HG03521 (cell line): ENCODE measurements at regions not wholly inside any gene's neighbourhood (a gene's known extent, or its start where the extent isn't known, plus 50 kb on each side); places are given as distances from the start of the nearest gene placed in this dataset.

Source experiments
- ATAC-seq: cut with Tn5 transposase; IDR thresholded peaks from one replicate; pipeline ENCODE4 v1.9.1; 2021; ENCODE audit warnings: mild to moderate bottlenecking, moderate library complexity; ENCODE audit not compliant: unreplicated experiment

GRCh38 chr1:220322570-220322969 lies 50.3 kb upstream of the RAB3GAP2 start:
- ATAC-seq: no peak
